K562 (cell line): ENCODE measurements at regions not wholly inside any gene's neighbourhood (a gene's known extent, or its start where the extent isn't known, plus 50 kb on each side); places are given as distances from the start of the nearest gene placed in this dataset.

ENCODE experiments used
- CUX1 ChIP-seq: fragments of 200-800 bp; sonication (Bioruptor generic); IDR thresholded peaks from 2 replicates; pipeline ENCODE4 v1.6.1; 2016; ENCODE audit warnings: missing genetic modification characterization, missing compliant biosample characterization
- ELK1 ChIP-seq: sonication (generic); formaldehyde crosslinking; IDR thresholded peaks from 2 replicates; pipeline ENCODE4 v1.8.1; 2022; ENCODE audit warnings: missing genetic modification reagents
- GATAD2A ChIP-seq: fragments of 450-650 bp; IDR thresholded peaks from 2 replicates; pipeline ENCODE4 v1.6.1; 2017
- MAFF ChIP-seq: IDR thresholded peaks from 2 replicates; pipeline ENCODE4 v1.6.1; 2012; ENCODE audit warnings: low read length, improper control_type of control experiment
- MYBL2 ChIP-seq, 2 experiments: fragments of 450-650 bp in 1 of 2; sonication (generic) in 1 of 2; formaldehyde crosslinking in 1 of 2; IDR thresholded peaks; 2 replicates each; pipeline versions ENCODE4 v1.6.1 to v1.8.1; 2017 to 2022; ENCODE audit warnings: borderline replicate concordance in 1 of 2, inconsistent platforms in 1 of 2, low read depth in 1 of 2, mild to moderate bottlenecking in 1 of 2, missing genetic modification reagents in 1 of 2, moderate library complexity in 1 of 2
- NFIX ChIP-seq: fragments of 250-450 bp; sonication (Bioruptor Pico); IDR thresholded peaks from 2 replicates; pipeline ENCODE4 v1.4.0; 2020; ENCODE audit warnings: low read depth, mild to moderate bottlenecking, moderate library complexity
- NFYB ChIP-seq: IDR thresholded peaks from 2 replicates; pipeline ENCODE4 v1.6.1; 2011; ENCODE audit warnings: mild to moderate bottlenecking, moderate library complexity; ENCODE audit not compliant: insufficient read length; ENCODE audit errors: extremely low read depth
- PKNOX1 ChIP-seq: fragments of 450-650 bp; IDR thresholded peaks from 2 replicates; pipeline ENCODE4 v1.6.1; 2016
- POLR2A ChIP-seq: fragments of 450-650 bp; conservative IDR thresholded peaks from 2 replicates; pipeline ENCODE4 v1.6.1; 2016
- ZNF124 ChIP-seq: sonication (generic); formaldehyde crosslinking; IDR thresholded peaks from 2 replicates; pipeline ENCODE4 v1.8.1; 2022; ENCODE audit warnings: missing genetic modification reagents

GRCh38 chr12:59314209-59314608, 281.6 kb upstream of the SLC16A7 start:
- TF ChIP-seq GATAD2A (no peak), CUX1 (CRISPR knock-in tag) (no peak), ZNF124 (CRISPR knock-in tag) (no peak), POLR2A (no peak), NFIX (CRISPR knock-in tag) (no peak), NFYB (no peak), ELK1 (no peak), MAFF (no peak), MYBL2 (IDR thresholded peaks at IDR 0.05; ENCODE audit: low read depth) (no peak), MYBL2 (CRISPR knock-in tag; IDR thresholded peaks at IDR 0.05; ENCODE audit: borderline replicate concordance) (no peak), PKNOX1 (no peak)
